Hindlimb muscle (tissue), 1 donor: ENCODE measurements at regions not wholly inside any gene's neighbourhood (a gene's known extent, or its start where the extent isn't known, plus 50 kb on each side); places are given as distances from the start of the nearest gene placed in this dataset.

Source experiments
- DNase-seq: peaks from one replicate; pipeline ENCODE4 v3.0.0-alpha.2; 2013

DNA sequence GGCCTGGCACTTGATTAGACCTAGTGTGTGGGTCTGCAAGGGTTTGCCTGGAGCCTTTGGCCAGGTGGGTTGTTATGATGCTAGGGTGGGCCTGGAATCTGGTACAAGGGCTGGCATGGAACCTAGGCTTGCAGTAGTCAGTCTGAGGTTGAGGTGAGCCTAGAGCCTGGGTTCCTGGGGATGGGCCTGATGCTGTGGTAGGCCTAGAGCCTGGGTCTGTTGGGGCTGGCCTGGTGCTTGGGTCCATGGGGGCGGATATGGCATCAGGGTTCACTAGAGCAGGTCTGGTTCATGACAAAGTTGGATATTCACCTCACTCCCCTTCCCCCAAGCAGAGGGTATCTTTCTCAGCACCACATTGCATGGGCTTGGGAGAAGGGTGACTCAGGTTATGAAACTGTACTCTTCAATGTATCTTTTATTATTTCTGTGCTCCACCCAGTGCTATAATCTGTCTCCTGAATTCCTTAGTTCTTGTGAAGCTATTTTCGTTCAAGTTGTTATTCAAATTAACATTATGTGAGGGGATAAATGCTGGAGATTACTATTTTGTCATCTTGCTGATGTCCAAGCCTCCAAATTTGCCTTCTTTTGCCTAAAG, 274.4 kb downstream of the NFKBIZ start:
- DNase-seq, result no peak

DNA sequence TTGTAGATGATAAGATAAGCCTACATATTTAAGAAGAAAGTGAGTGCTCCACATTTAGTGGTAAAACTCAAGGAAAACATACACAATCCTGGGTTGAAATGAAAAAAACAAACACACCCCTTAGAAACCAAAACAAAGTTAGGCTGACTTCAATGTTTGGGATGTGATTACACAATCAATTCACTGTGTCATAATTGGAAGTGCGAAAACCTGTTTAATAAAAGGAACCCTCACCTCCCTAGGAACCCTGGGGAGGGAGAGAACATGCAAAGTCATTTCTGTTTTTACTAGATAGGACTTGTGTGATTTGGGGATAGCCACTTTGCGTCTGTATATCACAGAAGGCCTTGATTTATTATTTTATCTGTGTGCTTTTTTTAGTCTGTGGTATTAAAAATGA, 275.0 kb downstream of the NFKBIZ start:
- no peak for DNase-seq

DNA sequence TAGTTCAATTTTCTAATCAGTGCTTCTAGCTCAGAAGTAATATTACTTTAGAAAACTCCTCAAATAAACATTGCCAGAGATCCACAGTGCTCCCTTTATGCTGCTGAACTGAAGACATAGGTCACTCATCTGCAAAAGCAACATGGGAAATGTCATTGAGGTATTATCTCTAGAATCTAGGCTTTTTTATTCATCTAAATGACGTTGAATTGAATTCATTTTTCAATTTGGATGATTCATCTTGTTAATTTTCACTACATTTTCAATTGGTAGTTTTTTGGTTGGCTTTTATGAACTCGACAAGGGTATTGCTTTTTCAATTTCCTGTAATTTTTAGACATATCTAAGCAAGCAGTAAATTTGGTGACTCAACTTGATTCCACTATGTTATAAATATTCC, 275.4 kb downstream of the NFKBIZ start:
- DNase-seq, result no peak

DNA sequence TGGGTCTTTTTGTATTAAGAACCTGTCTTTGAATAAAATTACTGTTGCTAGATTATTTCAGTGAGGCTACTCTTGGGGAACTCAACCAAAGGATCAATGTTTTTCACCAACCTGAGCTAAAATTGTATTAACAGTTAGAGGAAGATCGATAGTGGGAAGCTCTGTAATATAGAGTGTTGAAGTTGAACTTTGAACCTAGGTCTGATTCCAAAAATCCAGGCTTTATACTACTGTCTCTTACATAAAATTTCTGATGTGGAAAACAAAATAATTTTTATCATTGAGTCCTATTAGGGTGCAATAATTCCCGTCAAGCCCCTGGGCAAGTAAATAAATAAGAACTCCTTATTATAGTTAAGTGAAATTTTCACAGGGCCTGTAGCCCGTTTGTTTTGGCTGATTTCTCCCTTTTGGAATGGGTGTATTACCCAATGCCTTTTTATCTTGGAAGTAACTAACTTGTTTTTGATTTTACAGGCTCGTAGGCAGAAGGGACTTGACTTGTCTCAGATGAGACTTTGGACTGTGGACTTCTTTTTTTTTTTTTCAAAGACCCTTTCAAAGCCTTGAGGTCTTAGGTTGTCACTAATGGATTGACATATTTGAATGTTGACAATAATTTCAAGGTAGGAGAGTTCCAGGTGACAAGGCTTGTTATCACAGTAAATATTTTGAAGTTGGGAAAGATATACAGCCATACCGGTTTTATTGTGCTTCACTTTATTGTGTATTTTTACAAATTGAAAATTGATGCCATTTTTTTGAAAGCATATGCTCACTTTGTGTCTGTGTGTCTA, 276.1 kb downstream of the NFKBIZ start:
- no peak for DNase-seq

DNA sequence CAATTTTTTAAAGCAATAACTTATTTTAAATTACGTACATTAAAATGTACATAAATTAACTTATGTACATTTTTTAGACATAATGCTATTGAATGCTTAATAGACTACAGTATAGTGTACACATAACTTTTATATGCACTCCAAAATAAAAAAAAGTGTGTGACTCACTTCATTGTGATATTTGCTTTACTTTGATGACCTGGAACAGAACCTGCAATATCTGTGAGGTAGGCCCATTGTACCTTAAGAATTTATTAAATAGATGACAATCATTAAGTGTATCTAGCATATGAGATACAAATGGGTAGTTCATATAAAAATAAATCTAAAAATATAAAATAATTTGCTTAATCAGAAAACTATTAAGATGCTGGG, 276.7 kb downstream of the NFKBIZ start:
- DNase-seq, result no peak

DNA sequence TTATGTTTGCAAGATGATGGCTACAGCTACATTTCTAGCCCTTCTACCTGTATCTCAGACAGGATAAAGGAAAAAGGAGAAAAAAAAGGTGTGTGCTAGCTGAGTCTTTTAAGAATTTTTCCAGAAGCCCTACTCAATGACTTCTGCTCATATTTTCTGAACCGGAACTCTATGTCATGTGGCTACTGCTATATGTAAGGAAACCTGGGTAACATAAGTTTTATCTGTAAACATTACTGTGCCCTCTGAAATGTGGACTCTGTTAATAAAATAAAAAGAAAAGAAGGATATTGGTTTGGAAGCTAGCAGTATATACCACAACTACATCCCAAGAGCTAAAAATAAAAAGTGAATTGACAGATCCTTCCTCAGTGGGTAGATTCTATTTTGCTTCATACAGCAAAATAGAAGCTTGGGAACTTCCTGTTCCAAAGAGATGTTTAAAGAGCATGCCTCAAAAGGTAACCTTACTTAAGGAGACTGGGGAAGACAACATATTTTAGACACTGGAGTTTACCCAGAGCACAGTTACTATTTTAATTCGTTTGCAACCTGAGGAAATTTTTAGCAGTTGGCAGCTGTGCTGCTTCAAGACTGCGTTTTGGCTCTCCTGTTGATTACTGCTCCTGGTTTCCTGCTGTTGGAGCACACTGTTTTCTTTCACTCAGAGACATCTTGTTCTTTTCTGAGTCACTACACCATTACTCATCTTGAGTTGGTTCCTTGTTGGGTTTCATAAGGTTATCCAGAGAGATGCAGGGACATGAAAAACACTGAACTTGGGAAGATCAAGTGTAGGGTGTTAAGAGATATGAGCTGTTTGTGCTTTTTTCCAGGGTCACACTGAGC, 280.7 kb downstream of the NFKBIZ start:
- DNase-seq, result no peak

DNA sequence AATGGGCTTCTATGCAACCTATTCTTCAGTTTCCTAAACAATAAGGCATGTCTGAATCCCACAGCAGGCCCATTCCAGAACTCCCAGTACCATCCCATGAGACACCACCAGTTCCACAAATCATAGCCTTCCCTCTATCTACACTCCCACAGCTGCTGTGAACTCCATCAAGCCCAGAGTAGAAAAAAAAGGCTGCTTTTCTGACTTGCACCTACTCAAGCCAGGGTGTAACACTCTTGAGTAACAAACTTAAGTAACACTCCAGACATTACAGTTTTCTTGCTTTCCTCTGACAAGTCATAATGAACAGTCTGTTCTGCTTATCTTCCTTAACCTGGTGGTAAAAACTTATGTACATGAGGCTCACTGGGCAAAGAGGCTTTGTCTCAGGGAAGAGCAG, 283.1 kb downstream of the NFKBIZ start:
- no peak for DNase-seq

DNA sequence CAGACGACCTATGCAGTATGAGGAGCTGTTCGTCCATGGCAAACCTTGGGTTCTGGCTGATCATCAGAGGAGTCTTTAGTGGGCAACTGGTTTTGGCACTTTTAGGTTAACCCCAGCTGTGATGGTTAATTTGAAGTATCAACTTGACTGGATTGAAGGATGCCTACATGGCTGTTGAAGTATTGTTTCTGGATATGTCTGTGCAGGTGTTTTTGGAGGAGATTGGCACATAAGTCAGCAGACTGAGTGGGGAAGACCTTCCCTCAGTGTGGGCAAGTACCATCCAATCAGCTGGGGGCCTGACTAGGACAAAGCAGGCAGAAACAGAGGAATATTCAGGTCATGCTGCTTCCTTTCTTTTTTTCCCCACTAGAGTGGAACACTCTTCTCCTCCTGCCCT, 284.1 kb downstream of the NFKBIZ start:
- no peak for DNase-seq

DNA sequence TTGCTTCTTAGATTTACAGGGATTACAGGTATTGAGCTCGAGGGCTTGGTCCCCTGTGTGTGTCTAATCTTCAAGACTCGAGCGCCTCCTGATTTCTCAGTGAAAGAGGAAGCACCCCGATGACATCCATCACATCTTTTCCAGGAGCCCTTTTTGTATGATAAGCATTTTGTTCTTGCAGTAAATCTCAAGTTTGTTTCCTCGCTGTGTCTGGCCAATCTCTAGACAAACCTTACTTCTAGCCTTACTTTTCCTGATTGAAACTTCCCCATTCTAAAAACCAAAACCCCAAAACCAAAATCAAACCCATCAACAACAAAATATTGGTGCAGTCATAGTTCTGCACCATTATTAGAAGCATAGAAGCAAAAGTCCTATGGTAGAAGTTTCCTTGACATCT, 286.0 kb downstream of the NFKBIZ start:
- DNase-seq, result no peak

DNA sequence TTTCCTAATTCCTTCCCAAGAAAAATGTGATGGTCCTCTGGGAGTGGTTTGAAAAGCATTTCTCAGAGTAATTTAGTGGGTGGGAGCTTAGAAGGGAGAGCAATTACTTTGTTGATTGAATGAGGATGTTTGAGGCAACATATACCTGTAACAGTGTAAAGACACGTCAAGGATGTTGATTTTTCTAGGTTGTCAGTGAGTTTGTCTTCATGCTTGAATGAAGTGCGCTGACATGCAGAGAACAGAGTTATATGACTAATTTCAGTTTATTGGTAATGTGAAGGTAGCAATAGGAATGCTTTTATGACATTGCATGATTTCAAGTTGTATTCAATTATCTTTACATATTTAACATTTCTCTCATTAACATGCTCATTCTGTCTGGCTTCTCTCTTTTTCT, 286.9 kb downstream of the NFKBIZ start:
- no peak for DNase-seq

DNA sequence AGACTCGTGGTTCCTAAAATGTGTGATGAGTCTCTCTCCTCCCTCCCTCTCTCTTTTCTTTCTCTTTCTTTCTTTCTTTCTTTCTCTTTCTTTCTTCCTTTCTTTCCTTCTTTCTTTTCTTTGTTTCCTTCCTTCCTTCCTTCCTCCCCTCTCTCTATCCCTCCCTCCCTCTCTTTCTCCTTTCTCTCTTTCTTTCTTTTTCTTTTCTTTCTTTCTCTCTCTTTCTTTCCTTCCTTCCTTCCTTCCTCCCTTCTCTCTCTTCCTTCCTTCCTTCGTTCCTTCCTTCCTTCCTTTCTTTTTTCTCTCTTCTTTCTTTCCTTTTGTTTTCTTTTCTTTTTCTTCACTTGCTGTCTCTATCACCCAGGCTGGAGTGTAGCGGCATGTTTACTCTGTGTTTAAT, 290.8 kb downstream of the NFKBIZ start:
- no peak for DNase-seq

DNA sequence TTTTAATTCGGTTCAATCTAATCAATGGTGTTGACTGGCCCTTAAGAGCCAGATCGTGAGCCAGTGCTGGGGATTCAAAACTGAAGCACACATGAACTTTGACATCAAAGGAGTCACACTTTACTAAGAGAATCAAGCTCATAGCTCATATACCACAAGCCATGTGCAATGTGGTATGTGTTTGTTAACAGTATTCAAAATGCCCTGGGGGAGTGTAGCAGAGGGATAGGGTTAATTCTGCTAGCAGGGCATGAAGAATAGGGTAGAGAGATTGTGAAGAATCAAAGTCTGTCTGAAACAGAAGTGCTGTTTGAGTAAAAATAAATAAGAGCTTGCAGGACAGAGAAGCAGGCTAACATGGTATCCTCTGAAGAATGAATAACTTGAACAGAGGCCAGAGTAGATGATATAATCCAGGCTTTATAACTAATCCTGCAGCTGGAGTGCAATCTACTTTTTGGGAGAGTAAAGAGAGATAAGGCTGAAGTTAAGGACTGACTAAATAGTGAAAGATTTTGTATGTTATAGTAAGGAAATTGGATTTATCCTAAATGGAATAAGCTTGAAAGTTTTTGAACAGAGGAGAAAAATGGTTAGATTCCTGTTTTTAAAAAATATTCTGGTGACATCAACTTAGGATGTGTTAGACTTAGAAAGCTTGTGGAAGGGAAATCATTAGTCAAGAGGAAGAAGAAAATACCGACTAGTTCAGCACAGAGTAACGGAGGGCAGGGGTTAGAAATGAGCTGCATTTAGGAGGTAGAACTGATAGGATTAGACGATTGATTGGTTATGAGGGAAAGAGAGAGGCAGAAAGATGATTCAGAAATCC, 292.0 kb downstream of the NFKBIZ start:
- no peak for DNase-seq

DNA sequence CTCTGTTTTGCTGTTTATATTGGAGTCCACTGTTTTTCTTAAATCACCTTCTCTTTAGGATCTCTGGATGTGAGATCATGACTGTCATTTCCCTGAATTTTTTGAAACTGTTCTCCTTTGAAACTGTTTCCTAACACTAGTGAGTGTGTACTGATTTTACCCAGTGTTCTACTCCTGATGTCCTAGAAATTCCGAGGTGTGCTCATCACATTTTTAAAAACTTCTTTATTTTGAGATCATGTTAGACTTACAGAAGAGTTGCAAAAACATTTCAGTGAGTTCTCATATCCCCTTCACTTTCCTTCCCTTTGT, 292.6 kb downstream of the NFKBIZ start:
- no peak for DNase-seq

DNA sequence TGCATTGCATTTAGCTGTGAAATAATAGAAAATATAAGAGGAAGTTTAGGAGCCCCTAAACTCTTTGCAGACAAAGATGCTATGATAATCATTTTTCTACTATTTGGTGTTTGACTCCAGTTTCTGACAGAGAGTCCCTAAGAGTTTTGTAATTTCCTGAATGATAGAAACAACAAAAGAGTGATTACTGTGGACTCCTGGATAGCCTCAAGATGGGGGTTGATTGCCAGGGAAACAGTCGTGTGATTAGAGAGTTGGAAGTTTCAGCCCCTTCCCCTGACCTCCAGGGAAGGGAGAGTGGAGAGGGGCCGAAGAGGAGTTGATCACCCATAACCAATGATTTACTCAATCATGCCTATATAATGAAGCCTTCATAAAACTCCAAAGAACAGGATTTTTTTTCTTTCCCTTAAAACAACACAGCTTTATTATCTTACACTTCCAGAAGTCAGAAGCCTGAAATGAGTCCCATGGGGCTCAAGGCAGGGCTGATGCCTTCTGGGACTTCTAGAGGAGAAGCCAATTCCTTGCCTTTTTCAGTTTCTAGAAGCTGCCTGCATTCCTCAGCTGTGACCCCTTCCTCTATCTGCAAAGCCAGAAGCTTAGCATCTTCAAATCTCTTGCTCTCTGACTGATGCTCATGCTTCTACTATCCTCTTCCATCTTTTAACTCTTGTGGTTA, 292.3 kb upstream of the ZPLD1 start:
- DNase-seq, result no peak

DNA sequence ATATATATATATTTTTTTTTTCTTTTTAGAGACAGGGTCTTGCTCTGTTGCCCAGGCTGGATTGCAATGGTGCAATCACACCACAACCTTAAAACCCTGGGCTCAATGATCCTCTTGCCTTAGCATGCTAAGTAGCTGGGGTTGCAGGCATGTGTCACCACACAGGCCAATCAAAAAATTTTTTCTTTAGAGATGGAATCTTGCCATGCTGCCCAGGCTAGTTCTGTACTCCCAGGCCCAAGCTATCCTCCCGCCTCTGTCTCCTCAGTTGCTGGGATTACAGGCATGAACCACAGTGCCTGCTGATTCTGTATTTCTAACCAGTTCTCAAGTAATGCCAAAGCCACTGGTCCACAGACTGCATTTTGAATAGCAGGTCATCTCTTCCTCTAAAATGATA, 291.3 kb upstream of the ZPLD1 start:
- DNase-seq, result no peak

DNA sequence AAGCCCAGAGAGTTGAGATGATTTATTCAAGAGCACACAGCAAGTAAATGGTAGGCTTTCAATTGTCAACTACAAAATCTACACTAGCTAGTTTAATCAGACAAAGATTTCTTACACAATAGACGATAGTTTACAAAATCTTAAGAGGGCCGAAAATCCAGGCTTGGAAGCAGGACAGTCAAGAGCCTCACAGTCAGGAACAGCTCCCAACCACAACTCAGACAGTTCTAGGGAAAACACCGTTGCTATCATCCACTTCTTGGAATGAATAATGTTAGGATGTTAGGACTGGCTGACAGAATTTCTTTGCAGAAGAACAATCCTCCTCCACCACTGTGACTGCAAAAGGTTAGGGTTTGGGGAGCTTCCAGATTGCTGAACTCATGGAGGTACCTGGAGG, 290.8 kb upstream of the ZPLD1 start:
- no peak for DNase-seq

DNA sequence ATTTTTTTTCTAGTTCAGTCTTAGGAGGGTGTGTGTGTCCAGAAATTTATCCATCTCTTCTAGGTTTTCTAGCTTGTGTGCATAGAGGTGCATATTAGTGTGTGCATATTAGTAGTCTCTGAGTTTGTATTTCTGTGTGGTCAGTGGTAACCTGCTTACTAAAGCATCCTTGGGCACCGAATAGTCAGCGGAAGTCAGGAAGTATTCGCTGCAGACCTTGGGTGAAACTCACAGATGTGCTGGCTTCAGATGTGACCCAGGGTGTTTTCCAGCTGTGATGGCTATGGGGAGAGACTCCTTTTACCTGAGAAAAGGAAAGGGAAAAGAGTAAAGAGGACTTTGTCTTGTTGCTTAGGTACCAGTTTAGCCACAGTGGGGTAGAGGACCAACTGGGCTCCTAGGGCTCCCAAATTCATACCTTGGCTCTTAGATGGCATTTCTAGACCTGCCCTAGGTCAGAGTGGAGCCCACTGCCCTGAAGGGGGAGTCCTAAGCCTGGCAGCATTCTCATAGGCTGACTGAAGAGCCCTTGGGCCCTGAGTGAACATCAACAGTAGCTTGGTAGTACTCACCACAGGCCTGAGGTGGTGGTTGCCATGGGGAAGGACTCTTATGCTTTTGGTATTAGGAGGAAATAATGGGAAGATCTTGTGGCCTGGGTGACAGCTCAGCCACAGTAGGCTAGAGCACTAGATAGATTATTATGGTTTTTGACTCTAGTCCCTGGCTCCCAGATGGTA, 286.0 kb upstream of the ZPLD1 start:
- DNase-seq, result no peak

DNA sequence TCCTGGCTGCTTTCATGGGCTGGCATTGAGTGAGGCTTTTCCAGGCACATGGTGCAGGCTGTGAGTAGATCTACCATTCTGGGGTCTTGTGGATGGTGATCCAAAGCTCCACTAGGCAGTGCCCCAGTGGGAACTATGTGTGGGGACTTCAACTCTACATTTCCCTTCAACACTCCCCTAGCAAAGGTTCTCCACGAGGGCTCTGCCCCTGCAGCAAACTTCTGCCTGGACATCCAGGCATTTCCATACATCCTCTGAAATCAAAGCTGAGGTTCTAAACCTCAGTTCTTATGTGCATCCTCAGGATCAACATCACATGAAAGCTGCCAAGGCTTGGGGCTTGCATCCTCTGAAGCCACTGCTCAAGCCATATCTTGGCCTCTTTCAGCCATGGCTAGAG, 282.9 kb upstream of the ZPLD1 start:
- DNase-seq, result no peak

DNA sequence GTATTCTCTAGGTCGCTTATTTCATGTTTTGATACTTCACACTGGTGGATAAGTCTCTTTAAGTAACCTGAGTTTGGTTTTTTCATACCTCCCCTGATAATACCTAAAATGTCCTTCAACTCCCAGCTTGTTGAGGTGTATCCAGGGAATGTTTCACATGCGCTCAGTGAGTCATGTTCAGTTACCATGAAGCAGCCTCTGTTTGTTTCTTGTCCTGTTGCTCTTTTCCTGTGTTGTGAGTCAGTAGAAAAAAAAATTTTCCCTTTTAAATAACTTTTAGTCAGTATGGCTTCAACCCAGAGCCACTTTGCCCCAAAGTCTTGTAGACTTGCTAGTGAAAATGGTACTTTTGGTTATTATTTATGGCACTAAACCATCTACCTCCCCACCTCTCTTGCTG, 278.4 kb upstream of the ZPLD1 start:
- no peak for DNase-seq

DNA sequence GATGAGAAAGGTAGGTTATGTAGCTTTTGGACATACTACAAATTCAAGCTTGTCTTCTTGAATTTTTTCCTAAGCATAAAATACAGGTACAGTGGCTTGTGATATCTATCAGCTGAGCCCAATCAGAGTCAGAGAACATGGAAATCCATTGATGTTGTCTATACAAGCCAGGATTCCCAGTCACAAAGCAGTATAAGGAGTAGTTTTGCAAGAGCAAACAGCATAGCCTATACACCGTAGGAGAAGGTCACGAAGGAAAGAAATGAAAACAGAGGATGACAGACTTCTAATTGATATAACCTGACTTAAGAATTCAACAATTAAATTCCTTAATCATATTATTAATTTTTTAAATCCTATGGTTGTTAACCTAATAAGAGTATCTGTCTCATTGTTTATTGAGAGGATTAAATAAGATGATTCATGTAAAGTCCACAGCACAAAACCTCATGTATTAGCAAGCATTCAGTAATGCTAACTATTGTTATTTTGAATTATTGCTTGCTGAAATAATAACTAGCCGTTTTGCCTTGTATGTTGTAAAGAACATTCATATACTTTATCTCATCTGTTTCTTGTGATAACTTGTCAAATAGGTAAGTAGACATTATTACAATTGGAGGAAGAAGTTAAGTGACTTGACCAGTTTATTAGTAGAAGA, 276.6 kb upstream of the ZPLD1 start:
- DNase-seq, result no peak

DNA sequence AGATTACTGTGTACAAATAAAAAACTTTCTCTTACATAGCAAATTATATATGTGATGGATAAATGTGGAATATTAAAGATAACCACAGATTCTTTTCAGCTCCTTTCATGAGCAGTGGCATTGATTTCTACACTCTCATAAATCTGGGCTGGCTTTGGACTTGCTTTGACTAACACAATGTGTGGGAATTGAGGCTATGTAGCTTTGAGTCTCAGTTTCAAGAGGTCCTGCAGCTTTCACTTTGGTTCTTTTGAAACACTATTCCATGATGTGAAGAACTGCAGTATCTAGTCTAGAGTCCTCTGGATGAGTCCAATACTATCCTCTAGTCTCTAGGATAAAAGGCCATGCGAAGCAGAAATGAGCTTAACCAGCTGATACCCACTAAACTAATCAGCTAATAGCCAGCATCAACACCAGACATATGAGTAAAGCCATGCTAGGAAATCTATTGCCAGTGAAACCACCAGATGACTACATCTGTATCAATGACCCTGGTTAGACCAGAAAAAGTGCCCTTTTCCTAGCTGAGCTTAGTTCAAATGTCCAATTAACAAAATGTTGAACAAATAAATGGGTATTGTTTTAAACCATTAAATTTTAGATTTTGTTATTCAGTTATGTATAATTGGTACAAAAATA, 274.9 kb upstream of the ZPLD1 start:
- DNase-seq, result no peak
